Stomach (tissue), 4 donors: ENCODE measurements at regions not wholly inside any gene's neighbourhood (a gene's known extent, or its start where the extent isn't known, plus 50 kb on each side); places are given as distances from the start of the nearest gene placed in this dataset.

Experiments
- POLR2A ChIP-seq, 4 donors: fragments of 450-650 bp; IDR thresholded peaks; one replicate each; pipeline ENCODE4 v1.6.1; 2016; ENCODE audit warnings: antibody characterized with exemption in 4 of 4, control low read depth in 2 of 4, mild to moderate bottlenecking in 1 of 4, moderate library complexity in 1 of 4
- POLR2AphosphoS5 ChIP-seq, 3 donors: sonication (generic); formaldehyde crosslinking; IDR thresholded peaks; one replicate each; pipeline ENCODE4 v1.6.1; 2016; ENCODE audit warnings: antibody characterized with exemption in 3 of 3
- TF ChIP-seq, protein P1 (sequence below), 7 experiments: fragments of 450-650 bp in 4 of 7; fragments of 200-600 bp in 3 of 7; sonication (generic) in 3 of 7; IDR thresholded peaks; one replicate each; pipeline ENCODE4 v1.5.1; 2016 to 2019; ENCODE audit warnings: antibody characterized with exemption in 7 of 7, control low read depth in 2 of 7, mild to moderate bottlenecking in 1 of 7

DNA sequence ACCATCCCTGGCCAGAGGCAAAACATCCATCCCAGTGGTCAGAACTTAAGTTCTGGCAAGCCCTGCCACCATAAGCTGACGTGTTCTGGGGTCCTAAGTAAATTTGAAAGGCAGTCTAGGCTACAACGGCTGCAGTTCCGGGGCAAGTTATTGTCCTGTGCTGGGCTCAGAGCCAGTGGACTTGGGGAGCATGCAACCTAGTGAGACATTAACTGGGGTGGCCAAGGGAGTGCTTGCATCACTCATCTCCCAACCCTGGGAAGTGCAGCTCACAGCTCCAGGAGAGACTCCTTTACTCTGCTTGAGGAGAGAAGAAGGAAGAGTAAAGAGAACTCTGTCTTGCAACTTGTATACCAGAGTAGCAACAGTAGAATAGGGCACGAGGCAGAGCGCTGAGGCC lies 425.4 kb upstream of the PITX2 start:
- TF ChIP-seq, protein P1, sequence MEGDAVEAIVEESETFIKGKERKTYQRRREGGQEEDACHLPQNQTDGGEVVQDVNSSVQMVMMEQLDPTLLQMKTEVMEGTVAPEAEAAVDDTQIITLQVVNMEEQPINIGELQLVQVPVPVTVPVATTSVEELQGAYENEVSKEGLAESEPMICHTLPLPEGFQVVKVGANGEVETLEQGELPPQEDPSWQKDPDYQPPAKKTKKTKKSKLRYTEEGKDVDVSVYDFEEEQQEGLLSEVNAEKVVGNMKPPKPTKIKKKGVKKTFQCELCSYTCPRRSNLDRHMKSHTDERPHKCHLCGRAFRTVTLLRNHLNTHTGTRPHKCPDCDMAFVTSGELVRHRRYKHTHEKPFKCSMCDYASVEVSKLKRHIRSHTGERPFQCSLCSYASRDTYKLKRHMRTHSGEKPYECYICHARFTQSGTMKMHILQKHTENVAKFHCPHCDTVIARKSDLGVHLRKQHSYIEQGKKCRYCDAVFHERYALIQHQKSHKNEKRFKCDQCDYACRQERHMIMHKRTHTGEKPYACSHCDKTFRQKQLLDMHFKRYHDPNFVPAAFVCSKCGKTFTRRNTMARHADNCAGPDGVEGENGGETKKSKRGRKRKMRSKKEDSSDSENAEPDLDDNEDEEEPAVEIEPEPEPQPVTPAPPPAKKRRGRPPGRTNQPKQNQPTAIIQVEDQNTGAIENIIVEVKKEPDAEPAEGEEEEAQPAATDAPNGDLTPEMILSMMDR (IDR thresholded peaks at IDR 0.05): no peak
- no peak for TF ChIP-seq POLR2AphosphoS5 (IDR thresholded peaks at IDR 0.05)
- TF ChIP-seq POLR2A (IDR thresholded peaks at IDR 0.05): no peak
